Upper lobe of left lung (tissue), 6 donors: ENCODE measurements at regions not wholly inside any gene's neighbourhood (a gene's known extent, or its start where the extent isn't known, plus 50 kb on each side); places are given as distances from the start of the nearest gene placed in this dataset.

Experiments used
- ATAC-seq, 2 donors: fragments of 200-7000 bp; cut with Tn5 transposase; one replicate each; pipeline ENCODE4 v1.9.1; 2022; ENCODE audit warnings: mild to moderate bottlenecking in 2 of 2, moderate library complexity in 2 of 2; ENCODE audit not compliant: low FRiP score in 2 of 2
- DNase-seq, 2 donors: peaks; one replicate each; pipeline ENCODE4 v3.0.0-alpha.2; 2019 to 2020
- H3K27ac ChIP-seq, 4 donors: fragments of 200-600 bp; sonication (generic); one replicate each; pipeline ENCODE4 v1.5.1; 2016 to 2019
- H3K27me3 ChIP-seq, 4 donors: fragments of 200-600 bp; sonication (generic); one replicate each; pipeline ENCODE4 v1.5.1; 2017 to 2019
- H3K36me3 ChIP-seq, 4 donors: fragments of 200-600 bp; sonication (generic); one replicate each; pipeline ENCODE4 v1.5.1; 2016 to 2019
- H3K4me1 ChIP-seq, 4 donors: fragments of 200-600 bp; sonication (generic); one replicate each; pipeline ENCODE4 v1.5.1; 2018 to 2019
- H3K4me3 ChIP-seq, 4 donors: fragments of 200-600 bp; sonication (generic); one replicate each; pipeline ENCODE4 v1.5.1; 2017 to 2019; ENCODE audit warnings: mild to moderate bottlenecking in 2 of 4, moderate library complexity in 1 of 4
- H3K9me3 ChIP-seq, 4 donors: fragments of 200-600 bp; sonication (generic); one replicate each; pipeline ENCODE4 v1.5.1; 2018 to 2019
- CTCF ChIP-seq, 6 experiments: fragments of 450-650 bp in 4 of 6; fragments of 200-600 bp in 2 of 6; sonication (generic) in 2 of 6; IDR thresholded peaks; one replicate each; pipeline ENCODE4 v1.5.1; 2016 to 2019; ENCODE audit warnings: antibody characterized with exemption in 6 of 6
- EP300 ChIP-seq, 4 donors: sonication (generic); formaldehyde crosslinking; IDR thresholded peaks; one replicate each; pipeline ENCODE4 v1.5.1; 2017; ENCODE audit warnings: antibody characterized with exemption in 4 of 4, control low read depth in 2 of 4
- POLR2A ChIP-seq, 4 donors: fragments of 450-650 bp; IDR thresholded peaks; one replicate each; pipeline ENCODE4 v1.5.1; 2016 to 2017; ENCODE audit warnings: antibody characterized with exemption in 4 of 4, mild to moderate bottlenecking in 2 of 4
- POLR2AphosphoS5 ChIP-seq, 2 donors: sonication (generic); formaldehyde crosslinking; IDR thresholded peaks; one replicate each; pipeline ENCODE4 v1.5.1; 2017; ENCODE audit warnings: antibody characterized with exemption in 2 of 2
- WGBS, 2 donors: methylation state at CpG; one replicate each; pipeline ENCODE4 v1.1.5; 2017 to 2018; 5-methylcytosine and 5-hydroxymethylcytosine counted together
- donor health status: DM: no; HTN: no; CAD: no; lungs with moderate emphysema.
- donor health status: DM: no; HTN: yes; CAD: no; lungs with severe emphysema.

DNA sequence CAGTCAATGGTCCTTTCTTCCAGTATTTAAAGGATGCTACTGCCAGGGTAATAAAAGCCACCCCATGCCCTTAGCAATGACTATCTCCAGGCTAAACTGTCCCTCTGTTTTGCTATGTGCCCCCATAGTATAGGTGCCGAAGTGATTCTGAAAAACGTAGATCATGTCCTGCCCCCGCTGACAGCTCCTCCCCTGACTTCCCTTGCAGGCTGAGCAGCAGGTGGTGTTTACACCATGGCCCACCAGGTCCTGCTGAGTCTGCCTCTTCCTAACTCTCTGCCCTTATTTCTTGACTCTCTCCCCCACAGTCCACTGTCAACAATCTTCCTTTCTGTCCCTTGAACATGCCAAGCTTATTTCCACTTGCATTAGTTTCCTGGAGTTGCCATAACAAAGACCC, 352.5 kb upstream of the TSHZ2 start:
- no peaks in the 10 kb centered on the region for H3K36me3 ChIP-seq
- no peak overlapping the region for H3K27ac ChIP-seq
- no peaks in the 10 kb centered on the region for H3K9me3 ChIP-seq
- 67 to 76% methylated on average over 3 of the region's 3 CpGs for WGBS, 2 donors
- DNase-seq (no peak), ATAC-seq (no peak)
- no peaks in the 10 kb centered on the region for H3K27me3 ChIP-seq
- TF ChIP-seq POLR2A (IDR thresholded peaks at IDR 0.05) (no peak), POLR2AphosphoS5 (IDR thresholded peaks at IDR 0.05) (no peak), EP300 (IDR thresholded peaks at IDR 0.05) (no peak), CTCF (IDR thresholded peaks at IDR 0.05) (no peak)
- no peaks in the 10 kb centered on the region for H3K4me1 ChIP-seq
- no peak overlapping the region for H3K4me3 ChIP-seq

GRCh38 chr20:52619101-52619500, 353.1 kb upstream of the TSHZ2 start:
- Histone ChIP-seq H3K36me3 (no peaks in the 10 kb centered on the region), H3K4me1 (no peaks in the 10 kb centered on the region), H3K27ac (no peak overlapping the region), H3K4me3 (no peak overlapping the region), H3K9me3 (no peaks in the 10 kb centered on the region), H3K27me3 (no peaks in the 10 kb centered on the region)
- DNase-seq (no peak), ATAC-seq (no peak)
- TF ChIP-seq POLR2AphosphoS5 (IDR thresholded peaks at IDR 0.05) (no peak), POLR2A (IDR thresholded peaks at IDR 0.05) (no peak), EP300 (IDR thresholded peaks at IDR 0.05) (no peak), CTCF (IDR thresholded peaks at IDR 0.05) (no peak)
- WGBS, 2 donors: 45 to 55% methylated on average over 5 of the region's 5 CpGs

- ATAC-seq (no peak), DNase-seq (no peak)
- H3K27ac ChIP-seq: no peak overlapping the region
- no peaks in the 10 kb centered on the region for H3K4me1 ChIP-seq
- no peak for TF ChIP-seq CTCF (IDR thresholded peaks at IDR 0.05)
- no peak for TF ChIP-seq EP300 (IDR thresholded peaks at IDR 0.05)
- TF ChIP-seq POLR2A (IDR thresholded peaks at IDR 0.05): no peak
- no peak for TF ChIP-seq POLR2AphosphoS5 (IDR thresholded peaks at IDR 0.05)
- no peaks in the 10 kb centered on the region for H3K9me3 ChIP-seq
- H3K4me3 ChIP-seq: no peak overlapping the region
- WGBS, 2 donors: 69% methylated on average over 3 of the region's 3 CpGs
- no peaks in the 10 kb centered on the region for H3K27me3 ChIP-seq
- H3K36me3 ChIP-seq: no peaks in the 10 kb centered on the region
Measured at GRCh38 chr20:52616629-52617028, 355.5 kb upstream of the TSHZ2 start.

DNA sequence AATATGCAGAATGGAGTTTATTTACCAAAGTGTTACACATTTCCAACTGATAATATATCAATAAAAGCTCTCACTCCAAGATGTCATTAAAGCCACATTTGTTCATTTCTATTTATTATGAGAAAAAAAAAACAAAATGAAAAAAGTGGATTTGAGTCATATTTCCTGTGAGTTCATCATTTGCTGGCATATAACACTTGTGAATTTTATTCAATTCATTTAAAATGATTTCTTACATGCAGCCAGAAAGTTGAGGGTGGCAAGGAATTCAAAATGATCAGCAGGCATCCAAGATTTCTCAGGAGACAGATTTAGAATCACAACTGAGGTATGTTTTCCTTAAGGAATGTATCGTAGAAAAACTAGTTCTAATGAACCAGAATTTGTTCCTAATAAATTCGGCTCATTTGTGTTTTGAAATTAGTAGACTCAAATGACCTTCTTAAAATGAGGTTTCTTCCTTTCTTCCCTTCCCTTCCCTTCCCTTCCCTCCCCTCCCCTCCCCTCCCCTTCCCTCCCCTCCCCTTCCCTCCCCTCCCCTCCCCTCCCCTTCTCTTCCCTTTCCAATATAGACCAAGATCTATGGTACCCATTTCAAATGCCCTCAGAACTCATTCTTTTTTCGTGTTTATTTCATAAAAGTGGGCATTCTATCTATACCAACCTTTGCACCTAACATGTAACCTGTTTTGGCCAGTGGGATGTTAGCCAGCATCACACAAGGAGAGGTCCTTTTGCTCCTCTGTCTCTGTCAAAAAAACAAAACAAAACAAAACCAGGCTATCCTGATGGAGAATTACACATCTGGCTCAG, 357.9 kb upstream of the TSHZ2 start:
- Histone ChIP-seq H3K36me3 (no peaks in the 10 kb centered on the region), H3K4me1 (no peaks in the 10 kb centered on the region), H3K4me3 (no peak overlapping the region), H3K27ac (no peak overlapping the region), H3K27me3 (no peaks in the 10 kb centered on the region), H3K9me3 (no peaks in the 10 kb centered on the region)
- ATAC-seq: no peak
- TF ChIP-seq CTCF (IDR thresholded peaks at IDR 0.05): no peak
- TF ChIP-seq EP300 (IDR thresholded peaks at IDR 0.05): no peak
- TF ChIP-seq POLR2AphosphoS5 (IDR thresholded peaks at IDR 0.05): no peak
- no peak for TF ChIP-seq POLR2A (IDR thresholded peaks at IDR 0.05)
- no peak for DNase-seq
- WGBS, 2 donors: 78 to 81% methylated on average over 3 of the region's 3 CpGs
